GM19372 (cell line): ENCODE measurements at regions not wholly inside any gene's neighbourhood (a gene's known extent, or its start where the extent isn't known, plus 50 kb on each side); places are given as distances from the start of the nearest gene placed in this dataset.

Source experiments
- ATAC-seq: cut with Tn5 transposase; IDR thresholded peaks from one replicate; pipeline ENCODE4 v1.9.1; 2021; ENCODE audit warnings: mild to moderate bottlenecking, low read depth, moderate library complexity; ENCODE audit not compliant: unreplicated experiment

GRCh38 chr11:27287205-27287604 lies 75.8 kb downstream of the CCDC34 start:
- ATAC-seq = no peak

- no peak for ATAC-seq
These were observed 77.3 kb downstream of the CCDC34 start for GRCh38 chr11:27285761-27286160.

GRCh38 chr11:27282806-27283205 lies 80.2 kb downstream of the CCDC34 start:
- no peak for ATAC-seq

- no peak for ATAC-seq
These were observed 81.0 kb downstream of the CCDC34 start for GRCh38 chr11:27281740-27282590.

- no peak for ATAC-seq
These were observed 81.7 kb downstream of the CCDC34 start for GRCh38 chr11:27281276-27281675.

- no peak for ATAC-seq
These were observed 82.9 kb downstream of the CCDC34 start for GRCh38 chr11:27280140-27280539.

- ATAC-seq = no peak
These were observed 83.6 kb downstream of the CCDC34 start for GRCh38 chr11:27279460-27279859.

GRCh38 chr11:27277843-27278242 lies 85.2 kb downstream of the CCDC34 start:
- no peak for ATAC-seq

- no peak for ATAC-seq
These were observed 86.9 kb downstream of the CCDC34 start for GRCh38 chr11:27276141-27276540.

GRCh38 chr11:27274854-27275395 lies 88.1 kb downstream of the CCDC34 start:
- ATAC-seq = no peak

GRCh38 chr11:27266125-27266524 lies 96.9 kb downstream of the CCDC34 start:
- ATAC-seq = no peak

- no peak for ATAC-seq
These were observed 99.0 kb downstream of the CCDC34 start for GRCh38 chr11:27263986-27264385.

GRCh38 chr11:27263046-27263445 lies 100.0 kb downstream of the CCDC34 start:
- no peak for ATAC-seq

- no peak for ATAC-seq
These were observed 107.6 kb downstream of the CCDC34 start for GRCh38 chr11:27255447-27255828.

GRCh38 chr11:27254744-27255446 lies 108.1 kb downstream of the CCDC34 start:
- no peak for ATAC-seq

- ATAC-seq = no peak
These were observed 109.8 kb downstream of the CCDC34 start for GRCh38 chr11:27253224-27253623.

GRCh38 chr11:27250867-27251665 lies 111.9 kb downstream of the CCDC34 start:
- no peak for ATAC-seq

GRCh38 chr11:27248576-27249509 lies 114.2 kb downstream of the CCDC34 start:
- no peak for ATAC-seq

GRCh38 chr11:27247660-27248059 lies 115.4 kb downstream of the CCDC34 start:
- ATAC-seq = no peak

- no peak for ATAC-seq
These were observed 116.1 kb downstream of the CCDC34 start for GRCh38 chr11:27246925-27247324.
